Esophagus squamous epithelium (tissue), 4 donors: ENCODE measurements at regions not wholly inside any gene's neighbourhood (a gene's known extent, or its start where the extent isn't known, plus 50 kb on each side); places are given as distances from the start of the nearest gene placed in this dataset.

Experiments
- CTCF ChIP-seq, 6 experiments: fragments of 450-650 bp in 4 of 6; fragments of 200-600 bp in 2 of 6; sonication (generic) in 2 of 6; IDR thresholded peaks; one replicate each; pipeline ENCODE4 v1.5.1; 2016 to 2019; ENCODE audit warnings: antibody characterized with exemption in 6 of 6, mild to moderate bottlenecking in 4 of 6, moderate library complexity in 4 of 6
- POLR2A ChIP-seq, 4 donors: fragments of 450-650 bp; IDR thresholded peaks; one replicate each; pipeline ENCODE4 v1.6.1; 2017; ENCODE audit warnings: antibody characterized with exemption in 4 of 4, mild to moderate bottlenecking in 4 of 4, moderate library complexity in 3 of 4

GRCh38 chr4:66872661-66873060, 672.6 kb downstream of the CENPC start:
- TF ChIP-seq CTCF (IDR thresholded peaks at IDR 0.05) (no peak), POLR2A (IDR thresholded peaks at IDR 0.05) (no peak)
